ENCODE measurements at regions not wholly inside any gene's neighbourhood (a gene's known extent, or its start where the extent isn't known, plus 50 kb on each side); places are given as distances from the start of the nearest gene placed in this dataset.
"Not testable (repeated sequence)": the region's sequence is repeated elsewhere in the genome, so short reads cannot be mapped to it uniquely, and the experiment has no call there.

- TF ChIP-seq CTCF (IDR thresholded peaks at IDR 0.05 in 4 of 5, conservative IDR thresholded peaks at IDR 0.05 in 1 of 5); POLR2A (IDR thresholded peaks at IDR 0.05): not testable (repeated sequence)
These were observed 90.5 kb upstream of the MAP3K1 start for GRCh38 chr5:56724857-56725256.

All from gastrocnemius medialis (tissue), 4 donors.